Nephron progenitor cell (in vitro differentiated cells): ENCODE measurements at regions not wholly inside any gene's neighbourhood (a gene's known extent, or its start where the extent isn't known, plus 50 kb on each side); places are given as distances from the start of the nearest gene placed in this dataset.

Experiments
- DNase-seq: peaks from one replicate; pipeline ENCODE4 v3.0.0; 2021
- H3K27ac Mint-ChIP-seq: 2 replicates; pipeline ENCODE4 v1.8.0; 2021; ENCODE audit warnings: mild to moderate bottlenecking, moderate library complexity, mixed read lengths
- H3K27me3 Mint-ChIP-seq: 2 replicates; pipeline ENCODE4 v1.8.0; 2021; ENCODE audit warnings: mild to moderate bottlenecking, low read depth, mixed read lengths; ENCODE audit not compliant: poor library complexity
- H3K36me3 Mint-ChIP-seq: 2 replicates; pipeline ENCODE4 v1.8.0; 2021; ENCODE audit warnings: low read depth, mixed read lengths
- H3K4me1 Mint-ChIP-seq: 2 replicates; pipeline ENCODE4 v1.8.0; 2021; ENCODE audit warnings: mixed read lengths
- H3K4me3 Mint-ChIP-seq: 2 replicates; pipeline ENCODE4 v1.8.0; 2021; ENCODE audit warnings: mild to moderate bottlenecking, moderate library complexity, mixed read lengths
- H3K9me3 Mint-ChIP-seq: 2 replicates; pipeline ENCODE4 v1.8.0; 2021; ENCODE audit warnings: mild to moderate bottlenecking, moderate library complexity, mixed read lengths
- TF ChIP-seq, protein P1 (sequence below): fragments of 200-600 bp; sonication (generic); IDR thresholded peaks from 2 replicates; pipeline ENCODE4 v1.5.0; 2021; ENCODE audit warnings: antibody characterized with exemption

DNA sequence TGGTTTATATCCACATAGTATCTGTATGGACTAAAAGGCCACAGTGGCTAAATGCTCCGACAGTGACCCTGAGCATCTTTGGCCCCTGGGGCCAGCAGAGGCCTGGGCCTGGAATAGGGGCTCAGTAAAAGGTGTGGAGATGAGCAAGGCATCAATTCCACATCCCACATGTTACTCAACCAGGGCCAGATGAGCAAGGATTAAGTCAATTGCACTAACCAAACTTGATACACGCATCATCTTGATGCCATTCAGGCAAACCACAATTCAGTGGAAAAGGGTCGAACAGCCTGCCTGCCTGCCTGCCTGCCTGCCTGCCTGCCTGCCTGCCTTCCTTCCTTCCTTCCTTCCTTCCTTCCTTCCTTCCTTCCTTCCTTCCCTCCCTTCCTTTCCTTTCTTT lies 53.5 kb upstream of the DNAJA2 start:
- Mint-ChIP-seq H3K4me3 (no peak overlapping the region), H3K27ac (no peak overlapping the region), H3K27me3 (peaks cover 16% of the 10 kb centered on the region), H3K36me3 (no peaks in the 10 kb centered on the region), H3K4me1 (no peaks in the 10 kb centered on the region), H3K9me3 (no peaks in the 10 kb centered on the region)
- DNase-seq = no peak
- TF ChIP-seq, protein P1, sequence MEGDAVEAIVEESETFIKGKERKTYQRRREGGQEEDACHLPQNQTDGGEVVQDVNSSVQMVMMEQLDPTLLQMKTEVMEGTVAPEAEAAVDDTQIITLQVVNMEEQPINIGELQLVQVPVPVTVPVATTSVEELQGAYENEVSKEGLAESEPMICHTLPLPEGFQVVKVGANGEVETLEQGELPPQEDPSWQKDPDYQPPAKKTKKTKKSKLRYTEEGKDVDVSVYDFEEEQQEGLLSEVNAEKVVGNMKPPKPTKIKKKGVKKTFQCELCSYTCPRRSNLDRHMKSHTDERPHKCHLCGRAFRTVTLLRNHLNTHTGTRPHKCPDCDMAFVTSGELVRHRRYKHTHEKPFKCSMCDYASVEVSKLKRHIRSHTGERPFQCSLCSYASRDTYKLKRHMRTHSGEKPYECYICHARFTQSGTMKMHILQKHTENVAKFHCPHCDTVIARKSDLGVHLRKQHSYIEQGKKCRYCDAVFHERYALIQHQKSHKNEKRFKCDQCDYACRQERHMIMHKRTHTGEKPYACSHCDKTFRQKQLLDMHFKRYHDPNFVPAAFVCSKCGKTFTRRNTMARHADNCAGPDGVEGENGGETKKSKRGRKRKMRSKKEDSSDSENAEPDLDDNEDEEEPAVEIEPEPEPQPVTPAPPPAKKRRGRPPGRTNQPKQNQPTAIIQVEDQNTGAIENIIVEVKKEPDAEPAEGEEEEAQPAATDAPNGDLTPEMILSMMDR = no peak

DNA sequence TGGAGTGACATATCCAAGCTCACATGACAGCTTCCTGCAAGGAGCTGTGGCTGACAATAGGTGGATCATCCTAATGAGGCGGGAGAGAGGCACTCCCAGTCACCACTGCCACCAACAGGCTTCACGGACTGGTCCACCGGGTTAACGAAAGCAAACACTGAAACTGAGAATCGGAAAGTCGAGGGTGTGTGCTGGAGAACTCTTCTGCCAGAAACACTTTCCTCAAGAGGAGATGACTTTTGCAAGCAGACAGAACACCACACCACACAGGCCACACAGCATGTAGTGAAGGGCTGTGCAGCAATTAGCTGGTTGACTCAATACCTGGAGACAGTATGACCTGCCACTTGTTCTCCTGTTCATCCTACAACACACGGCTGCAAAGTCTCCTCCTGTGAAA lies 53.0 kb upstream of the DNAJA2 start:
- H3K27me3 Mint-ChIP-seq = peaks cover 12% of the 10 kb centered on the region
- no peaks in the 10 kb centered on the region for H3K36me3 Mint-ChIP-seq
- TF ChIP-seq, protein P1 = no peak
- DNase-seq = no peak
- no peak overlapping the region for H3K4me3 Mint-ChIP-seq
- H3K27ac Mint-ChIP-seq = peak overlapping the region; percentile 59
- H3K9me3 Mint-ChIP-seq = no peaks in the 10 kb centered on the region
- H3K4me1 Mint-ChIP-seq = no peaks in the 10 kb centered on the region

DNA sequence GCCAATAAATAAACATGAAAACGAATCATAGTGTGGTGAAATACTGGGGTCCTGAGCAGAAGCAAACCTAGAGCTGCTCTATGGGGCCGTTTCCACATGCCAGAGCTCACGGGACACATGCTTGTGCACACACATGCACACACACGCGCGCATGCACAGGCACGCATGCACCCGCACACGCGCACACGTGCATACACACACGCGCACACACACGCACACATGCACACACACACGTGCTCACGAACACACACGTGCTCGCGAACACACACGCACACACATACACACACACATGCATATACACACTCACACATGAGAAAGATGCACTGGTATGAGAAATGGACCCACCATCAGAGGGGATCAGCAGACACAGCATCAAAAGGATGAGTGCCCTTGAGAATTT lies 52.2 kb upstream of the DNAJA2 start:
- peaks cover 10% of the 10 kb centered on the region for H3K27me3 Mint-ChIP-seq
- no peak overlapping the region for H3K27ac Mint-ChIP-seq
- no peaks in the 10 kb centered on the region for H3K36me3 Mint-ChIP-seq
- no peaks in the 10 kb centered on the region for H3K9me3 Mint-ChIP-seq
- H3K4me1 Mint-ChIP-seq = no peaks in the 10 kb centered on the region
- DNase-seq = no peak
- H3K4me3 Mint-ChIP-seq = no peak overlapping the region
- TF ChIP-seq, protein P1 = no peak
